ENCODE measurements at regions not wholly inside any gene's neighbourhood (a gene's known extent, or its start where the extent isn't known, plus 50 kb on each side); places are given as distances from the start of the nearest gene placed in this dataset.

GRCh38 chr2:228599297-228599696 lies 417.8 kb upstream of the SPHKAP start:
- H3K79me2 ChIP-seq (ENCODE audit: insufficient read depth, low read length) = no peaks in the 10 kb centered on the region
- H3K27me3 ChIP-seq (ENCODE audit: low read length) = no peaks in the 10 kb centered on the region
- H3K4me2 ChIP-seq (ENCODE audit: low read depth, low read length, poor library complexity, severe bottlenecking) = no peak overlapping the region
- H4K20me1 ChIP-seq (ENCODE audit: low read depth, low read length) = no peaks in the 10 kb centered on the region
- TF ChIP-seq EZH2phosphoT487 (conservative IDR thresholded peaks at IDR 0.05; ENCODE audit: low read length) = no peak
- H3K9me2 ChIP-seq (replicated peaks; ENCODE audit: insufficient read depth, low read length) = no peaks in the 10 kb centered on the region
- H3K27ac ChIP-seq (ENCODE audit: low read depth, low read length) = no peak overlapping the region
- no peak overlapping the region for H2AFZ ChIP-seq (ENCODE audit: low read depth, low read length, severe bottlenecking)
- H3K4me3 ChIP-seq (ENCODE audit: insufficient read depth, low read length, poor library complexity, severe bottlenecking) = no peak overlapping the region
- no peak overlapping the region for H3K9ac ChIP-seq (ENCODE audit: low read length)
- no peaks in the 10 kb centered on the region for H3F3A ChIP-seq (ENCODE audit: insufficient read depth)
- no peaks in the 10 kb centered on the region for H3K36me3 ChIP-seq (ENCODE audit: low read length)
- H3K9me3 ChIP-seq (ENCODE audit: insufficient read depth, low read length) = no peaks in the 10 kb centered on the region

- Histone ChIP-seq H3K36me3 (ENCODE audit: low read length) (no peaks in the 10 kb centered on the region), H3K9me2 (replicated peaks; ENCODE audit: insufficient read depth, low read length) (no peaks in the 10 kb centered on the region), H3K4me3 (ENCODE audit: insufficient read depth, low read length, poor library complexity, severe bottlenecking) (no peak overlapping the region), H3K4me2 (ENCODE audit: low read depth, low read length, poor library complexity, severe bottlenecking) (no peak overlapping the region), H3K27ac (ENCODE audit: low read depth, low read length) (no peak overlapping the region), H3K9ac (ENCODE audit: low read length) (no peak overlapping the region), H3F3A (ENCODE audit: insufficient read depth) (no peaks in the 10 kb centered on the region), H4K20me1 (ENCODE audit: low read depth, low read length) (no peaks in the 10 kb centered on the region), H3K9me3 (ENCODE audit: insufficient read depth, low read length) (no peaks in the 10 kb centered on the region), H3K27me3 (ENCODE audit: low read length) (no peaks in the 10 kb centered on the region), H2AFZ (ENCODE audit: low read depth, low read length, severe bottlenecking) (no peak overlapping the region), H3K79me2 (ENCODE audit: insufficient read depth, low read length) (no peaks in the 10 kb centered on the region)
- TF ChIP-seq EZH2phosphoT487 (conservative IDR thresholded peaks at IDR 0.05; ENCODE audit: low read length) = no peak
- no peak for TF ChIP-seq CTCF (IDR thresholded peaks at IDR 0.05; ENCODE audit: insufficient read depth, low read length, poor library complexity, severe bottlenecking)
These were observed 415.5 kb upstream of the SPHKAP start for GRCh38 chr2:228597032-228597431.

- no peaks in the 10 kb centered on the region for H3K9me3 ChIP-seq (ENCODE audit: insufficient read depth, low read length)
- no peaks in the 10 kb centered on the region for H3K27me3 ChIP-seq (ENCODE audit: low read length)
- no peak for TF ChIP-seq CTCF (IDR thresholded peaks at IDR 0.05; ENCODE audit: insufficient read depth, low read length, poor library complexity, severe bottlenecking)
- TF ChIP-seq EZH2phosphoT487 (conservative IDR thresholded peaks at IDR 0.05; ENCODE audit: low read length) = no peak
- H2AFZ ChIP-seq (ENCODE audit: low read depth, low read length, severe bottlenecking) = no peak overlapping the region
- H4K20me1 ChIP-seq (ENCODE audit: low read depth, low read length) = no peaks in the 10 kb centered on the region
- H3K4me2 ChIP-seq (ENCODE audit: low read depth, low read length, poor library complexity, severe bottlenecking) = no peak overlapping the region
- H3K27ac ChIP-seq (ENCODE audit: low read depth, low read length) = no peak overlapping the region
- no peaks in the 10 kb centered on the region for H3K9me2 ChIP-seq (replicated peaks; ENCODE audit: insufficient read depth, low read length)
- H3K4me3 ChIP-seq (ENCODE audit: insufficient read depth, low read length, poor library complexity, severe bottlenecking) = no peak overlapping the region
- H3F3A ChIP-seq (ENCODE audit: insufficient read depth) = no peaks in the 10 kb centered on the region
- H3K36me3 ChIP-seq (ENCODE audit: low read length) = no peaks in the 10 kb centered on the region
- H3K79me2 ChIP-seq (ENCODE audit: insufficient read depth, low read length) = no peaks in the 10 kb centered on the region
- H3K9ac ChIP-seq (ENCODE audit: low read length) = no peak overlapping the region
These were observed 412.5 kb upstream of the SPHKAP start for GRCh38 chr2:228594012-228594411.

GRCh38 chr2:228592925-228593324 lies 411.4 kb upstream of the SPHKAP start:
- Histone ChIP-seq H2AFZ (ENCODE audit: low read depth, low read length, severe bottlenecking) (no peak overlapping the region), H3K36me3 (ENCODE audit: low read length) (no peaks in the 10 kb centered on the region), H3K9me3 (ENCODE audit: insufficient read depth, low read length) (no peaks in the 10 kb centered on the region), H3K27ac (ENCODE audit: low read depth, low read length) (no peak overlapping the region), H3K79me2 (ENCODE audit: insufficient read depth, low read length) (no peaks in the 10 kb centered on the region), H3K9ac (ENCODE audit: low read length) (no peak overlapping the region), H3F3A (ENCODE audit: insufficient read depth) (no peaks in the 10 kb centered on the region), H3K4me3 (ENCODE audit: insufficient read depth, low read length, poor library complexity, severe bottlenecking) (no peak overlapping the region), H3K27me3 (ENCODE audit: low read length) (no peaks in the 10 kb centered on the region), H3K4me2 (ENCODE audit: low read depth, low read length, poor library complexity, severe bottlenecking) (no peak overlapping the region), H3K9me2 (replicated peaks; ENCODE audit: insufficient read depth, low read length) (no peaks in the 10 kb centered on the region), H4K20me1 (ENCODE audit: low read depth, low read length) (no peaks in the 10 kb centered on the region)
- TF ChIP-seq EZH2phosphoT487 (conservative IDR thresholded peaks at IDR 0.05; ENCODE audit: low read length) (no peak), CTCF (IDR thresholded peaks at IDR 0.05; ENCODE audit: insufficient read depth, low read length, poor library complexity, severe bottlenecking) (no peak)
